ENCODE measurements at regions not wholly inside any gene's neighbourhood (a gene's known extent, or its start where the extent isn't known, plus 50 kb on each side); places are given as distances from the start of the nearest gene placed in this dataset.

GRCh38 chr10:29144126-29144525 is 144.7 kb upstream of the LYZL1 start (continued):
- no peak for TF ChIP-seq PKNOX1 (IDR thresholded peaks at IDR 0.05)

- POLR2A ChIA-PET, result no interaction called here
- CTCF ChIA-PET, result no interaction called here
- no TSS peak for BruUV-seq (replicated peaks)
- H3K36me3 ChIP-seq (ENCODE audit: control insufficient read depth in 2 of 2, insufficient read depth in 2 of 2, low read length in 1 of 2), result no peaks in the 10 kb centered on the region
- H3K9ac ChIP-seq (ENCODE audit: control insufficient read depth, insufficient read depth, low read length), result no peak overlapping the region
- intact Hi-C loops (cut with micrococcal nuclease; ENCODE audit: unreplicated experiment) (no loop called here), in situ Hi-C loops (cut with MboI) (no loop called here)
- no peak overlapping the region for H3K4me3 ChIP-seq
- no peak for ATAC-seq
- no peak overlapping the region for H3K27ac ChIP-seq (ENCODE audit: control insufficient read depth, insufficient read depth)
- no peak for TF ChIP-seq DPF2 (IDR thresholded peaks at IDR 0.05)
- no peak for TF ChIP-seq GATAD2B (conservative IDR thresholded peaks at IDR 0.05; ENCODE audit: low read depth)
- no peak for TF ChIP-seq RAD51 (IDR thresholded peaks at IDR 0.05)
- no peak for TF ChIP-seq NFIC (IDR thresholded peaks at IDR 0.05; ENCODE audit: low read depth, low read length)
- TF ChIP-seq ATF7 (IDR thresholded peaks at IDR 0.05; ENCODE audit: low read depth), result no peak
- no peak for TF ChIP-seq TARDBP (IDR thresholded peaks at IDR 0.05; ENCODE audit: borderline replicate concordance)
- no peak for TF ChIP-seq SMARCA5 (IDR thresholded peaks at IDR 0.05)
- TF ChIP-seq PKNOX1 (IDR thresholded peaks at IDR 0.05), result no peak
- no peak for TF ChIP-seq E2F8 (IDR thresholded peaks at IDR 0.05; ENCODE audit: low read depth, partially characterized antibody)
- TF ChIP-seq EZH2 (IDR thresholded peaks at IDR 0.05; ENCODE audit: borderline replicate concordance, control insufficient read depth, low read depth, low read length), result no peak
- no peak for TF ChIP-seq ZBED1 (IDR thresholded peaks at IDR 0.05; ENCODE audit: borderline replicate concordance)
- no peak for TF ChIP-seq PML (IDR thresholded peaks at IDR 0.05; ENCODE audit: low read length)
- TF ChIP-seq CHD2 (IDR thresholded peaks at IDR 0.05; ENCODE audit: borderline replicate concordance, low read depth, low read length), result no peak
- TF ChIP-seq MXI1 (IDR thresholded peaks at IDR 0.05; ENCODE audit: low read depth, low read length), result no peak
- no peak for TF ChIP-seq CHD1 (IDR thresholded peaks at IDR 0.05; ENCODE audit: low read depth, low read length)
- H3K79me2 ChIP-seq (ENCODE audit: control insufficient read depth, insufficient read depth, low read length), result no peaks in the 10 kb centered on the region
- no peak overlapping the region for H2AFZ ChIP-seq (ENCODE audit: control insufficient read depth, low read depth, low read length)
- FAIRE-seq, result no peak
- no peaks in the 10 kb centered on the region; a peak in 1 of 4 replicates for H3K27me3 ChIP-seq (replicated peaks in 1 of 2; ENCODE audit: control insufficient read depth in 2 of 2, insufficient read depth in 2 of 2, low read length in 1 of 2)
- no peaks in the 10 kb centered on the region for H3K4me1 ChIP-seq (ENCODE audit: control insufficient read depth, insufficient read depth, low read length)
- no peaks in the 10 kb centered on the region for H4K20me1 ChIP-seq (ENCODE audit: control insufficient read depth, insufficient read depth)
- RAD21 ChIA-PET (ENCODE audit: unreplicated experiment), result no interaction called here
- WGBS (ENCODE audit: insufficient coverage, insufficient replicate concordance, low lambda C conversion rate, missing lambda C conversion rate), result 30% methylated on average over 3 of the region's 3 CpGs
- no peak overlapping the region for H3K4me2 ChIP-seq (ENCODE audit: control insufficient read depth, insufficient read depth)
- SMC1A ChIA-PET (ENCODE audit: uncharacterized antibody, unreplicated experiment), result no interaction called here
- H3K9me3 ChIP-seq (replicated peaks; ENCODE audit: control insufficient read depth, insufficient read depth, low read length), result no peaks in the 10 kb centered on the region
- no peak for DNase-seq (ENCODE audit: low read depth, low spot score)
These were observed 142.4 kb upstream of the LYZL1 start for GRCh38 chr10:29146311-29147100.

Data from GM12878 (cell line).